Liver (tissue), 8 donors: ENCODE measurements at regions not wholly inside any gene's neighbourhood (a gene's known extent, or its start where the extent isn't known, plus 50 kb on each side); places are given as distances from the start of the nearest gene placed in this dataset.

ENCODE experiments used
- DNase-seq: peaks from one replicate; pipeline ENCODE4 v3.0.0-alpha.2; 2017; ENCODE audit warnings: low spot score
- H3K27ac ChIP-seq, 2 donors: one replicate each; pipeline ENCODE4 v1.7.0; 2013; ENCODE audit warnings: inconsistent platforms in 2 of 2, low read length in 2 of 2, control low read depth in 1 of 2, low read depth in 1 of 2, mild to moderate bottlenecking in 1 of 2
- H3K27me3 ChIP-seq, 4 donors: one replicate each; pipeline versions ENCODE4 v1.6.1 to v1.7.0; 2013; ENCODE audit warnings: low read length in 3 of 4, inconsistent platforms in 1 of 4, mild to moderate bottlenecking in 1 of 4, moderate library complexity in 1 of 4; ENCODE audit not compliant: control insufficient read depth in 4 of 4, insufficient read depth in 4 of 4
- H3K36me3 ChIP-seq, 4 donors: one replicate each; pipeline versions ENCODE4 v1.6.1 to v1.7.0; 2013; ENCODE audit warnings: low read length in 3 of 4, mild to moderate bottlenecking in 3 of 4, low read depth in 1 of 4, moderate library complexity in 1 of 4; ENCODE audit not compliant: control insufficient read depth in 4 of 4, insufficient read depth in 3 of 4
- H3K4me1 ChIP-seq, 4 donors: one replicate each; pipeline versions ENCODE4 v1.6.1 to v1.7.0; 2013; ENCODE audit warnings: low read length in 3 of 4, mild to moderate bottlenecking in 3 of 4, moderate library complexity in 1 of 4; ENCODE audit not compliant: control insufficient read depth in 4 of 4, insufficient read depth in 4 of 4
- H3K4me3 ChIP-seq, 3 donors: one replicate each; pipeline versions ENCODE4 v1.6.1 to v1.7.0; 2013; ENCODE audit warnings: low read length in 3 of 3, control low read depth in 1 of 3, low read depth in 1 of 3, mild to moderate bottlenecking in 1 of 3
- H3K9ac ChIP-seq, 2 donors: one replicate each; pipeline ENCODE4 v1.7.0; 2013; ENCODE audit warnings: low read length in 2 of 2, mild to moderate bottlenecking in 2 of 2, moderate library complexity in 2 of 2, control low read depth in 1 of 2, low read depth in 1 of 2
- H3K9me3 ChIP-seq, 4 donors: one replicate each; pipeline versions ENCODE4 v1.6.1 to v1.7.0; 2013; ENCODE audit warnings: low read length in 3 of 4; ENCODE audit not compliant: control insufficient read depth in 4 of 4
- EGR1 ChIP-seq, 2 donors: IDR thresholded peaks; 2 replicates each; pipeline ENCODE4 v1.6.1; 2016 to 2018; ENCODE audit warnings: antibody characterized with exemption in 2 of 2, low read depth in 2 of 2
- FOXA1 ChIP-seq: IDR thresholded peaks from 2 replicates; pipeline ENCODE4 v1.6.1; 2016; ENCODE audit warnings: antibody characterized with exemption
- FOXA2 ChIP-seq: IDR thresholded peaks from 2 replicates; pipeline ENCODE4 v1.6.1; 2016; ENCODE audit warnings: antibody characterized with exemption
- HNF4A ChIP-seq, 2 donors: conservative IDR thresholded peaks; 2 replicates each; pipeline ENCODE4 v1.6.1; 2016; ENCODE audit warnings: antibody characterized with exemption in 2 of 2, mild to moderate bottlenecking in 2 of 2
- JUND ChIP-seq, 2 donors: IDR thresholded peaks; 2 replicates each; pipeline ENCODE4 v1.6.1; 2016; ENCODE audit warnings: antibody characterized with exemption in 2 of 2
- NR2F2 ChIP-seq: IDR thresholded peaks from 2 replicates; pipeline ENCODE4 v1.6.1; 2016; ENCODE audit warnings: antibody characterized with exemption
- RAD21 ChIP-seq, 2 donors: IDR thresholded peaks; 2 replicates each; pipeline ENCODE4 v1.6.1; 2016; ENCODE audit warnings: antibody characterized with exemption in 2 of 2, mild to moderate bottlenecking in 2 of 2
- RXRA ChIP-seq, 2 donors: IDR thresholded peaks; 2 replicates each; pipeline ENCODE4 v1.6.1; 2017 to 2018; ENCODE audit warnings: antibody characterized with exemption in 2 of 2, mild to moderate bottlenecking in 1 of 2
- SP1 ChIP-seq: IDR thresholded peaks from 2 replicates; pipeline ENCODE4 v1.6.1; 2018; ENCODE audit warnings: antibody characterized with exemption, mild to moderate bottlenecking
- TAF1 ChIP-seq: conservative IDR thresholded peaks from 2 replicates; pipeline ENCODE4 v1.6.1; 2016; ENCODE audit warnings: antibody characterized with exemption, mild to moderate bottlenecking
- YY1 ChIP-seq: IDR thresholded peaks from 2 replicates; pipeline ENCODE4 v1.6.1; 2016; ENCODE audit warnings: antibody characterized with exemption, mild to moderate bottlenecking
- WGBS: extraction: QIAGEN DNeasy Blood & Tissue Kit; methylation state at CpG from one replicate; pipeline ENCODE4 v1.1.7; 2013; 5-methylcytosine and 5-hydroxymethylcytosine counted together
- TF ChIP-seq, protein P1 (sequence below): IDR thresholded peaks from 2 replicates; pipeline ENCODE4 v1.6.1; 2016; ENCODE audit warnings: antibody characterized with exemption
- TF ChIP-seq, protein P2 (sequence below): IDR thresholded peaks from 2 replicates; pipeline ENCODE4 v1.6.1; 2016; ENCODE audit warnings: antibody characterized with exemption
- TF ChIP-seq, protein P3 (sequence below): IDR thresholded peaks from 2 replicates; pipeline ENCODE4 v1.6.1; 2016; ENCODE audit warnings: antibody characterized with exemption
- TF ChIP-seq, protein P4 (sequence below): fragments of 150-350 bp; IDR thresholded peaks from 2 replicates; pipeline ENCODE4 v1.5.1; 2017; ENCODE audit warnings: improper control_type of control experiment, low read depth, low read length; ENCODE audit not compliant: missing input control
- TF ChIP-seq, protein P5 (sequence below): IDR thresholded peaks from 2 replicates; pipeline ENCODE4 v1.6.1; 2016; ENCODE audit warnings: antibody characterized with exemption, mild to moderate bottlenecking
- donor health status: healthy.
- donor health status: healthy.
- donor health status: healthy.
- donor health status: healthy.
- donor health status: healthy.

DNA sequence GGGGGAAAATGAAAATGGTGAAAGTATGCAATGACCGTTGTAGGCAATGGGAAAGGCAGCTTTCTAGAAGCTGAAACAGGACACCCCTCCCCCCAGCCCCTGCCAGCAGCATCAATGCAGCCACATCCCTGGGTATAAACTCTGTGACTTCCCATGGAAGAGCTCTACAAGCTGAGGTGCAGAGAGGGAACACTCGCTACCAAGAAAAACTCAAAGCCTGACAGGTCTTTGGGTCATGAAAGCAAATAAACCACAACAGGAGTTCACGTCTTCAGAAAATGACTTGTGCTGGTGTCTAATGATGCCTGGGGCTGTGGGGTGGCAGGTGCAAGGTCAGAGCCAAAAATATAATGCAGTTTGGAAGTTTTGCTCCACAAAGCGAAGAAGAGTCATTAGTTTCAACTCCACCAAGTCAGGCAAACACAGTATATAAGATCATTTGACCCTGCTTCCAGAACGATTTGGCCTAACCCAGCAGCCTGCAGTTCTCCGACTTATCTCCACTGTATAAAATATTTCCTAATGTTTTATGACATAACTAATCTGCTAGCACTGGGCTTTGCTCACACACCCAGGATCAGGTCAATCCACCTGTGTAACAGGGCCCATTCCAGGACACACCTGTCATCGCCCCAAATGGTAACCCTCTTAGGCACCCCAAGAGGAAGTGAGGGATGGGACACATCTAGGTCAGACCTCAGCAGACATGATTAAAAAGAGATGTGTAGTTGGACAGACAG, 102.1 kb downstream of the IRS2 start:
- no peak for DNase-seq
- H3K9ac ChIP-seq = peak overlapping the region; percentile 1 to 14
- H3K36me3 ChIP-seq = no peaks in the 10 kb centered on the region
- no peaks in the 10 kb centered on the region for H3K27me3 ChIP-seq
- no peak overlapping the region for H3K4me3 ChIP-seq
- 69% methylated on average over 7 of the region's 7 CpGs for WGBS
- H3K9me3 ChIP-seq = no peaks in the 10 kb centered on the region
- peaks cover 6 to 38% (median 18%) of the 10 kb centered on the region in 4 donors for H3K4me1 ChIP-seq
- peak overlapping the region; percentile 91 to 92 for H3K27ac ChIP-seq
- TF ChIP-seq JUND (IDR thresholded peaks at IDR 0.05) (no peak), EGR1 (IDR thresholded peaks at IDR 0.05; ENCODE audit: low read depth in 2 of 2) (no peak), SP1 (no peak), FOXA1 (no peak), YY1 (no peak), FOXA2 (no peak), RXRA (IDR thresholded peaks at IDR 0.05) (no peak)
- TF ChIP-seq, protein P1, sequence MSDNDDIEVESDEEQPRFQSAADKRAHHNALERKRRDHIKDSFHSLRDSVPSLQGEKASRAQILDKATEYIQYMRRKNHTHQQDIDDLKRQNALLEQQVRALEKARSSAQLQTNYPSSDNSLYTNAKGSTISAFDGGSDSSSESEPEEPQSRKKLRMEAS = no peak
- TF ChIP-seq, protein P2, sequence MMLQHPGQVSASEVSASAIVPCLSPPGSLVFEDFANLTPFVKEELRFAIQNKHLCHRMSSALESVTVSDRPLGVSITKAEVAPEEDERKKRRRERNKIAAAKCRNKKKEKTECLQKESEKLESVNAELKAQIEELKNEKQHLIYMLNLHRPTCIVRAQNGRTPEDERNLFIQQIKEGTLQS = no peak
- TF ChIP-seq, protein P3, sequence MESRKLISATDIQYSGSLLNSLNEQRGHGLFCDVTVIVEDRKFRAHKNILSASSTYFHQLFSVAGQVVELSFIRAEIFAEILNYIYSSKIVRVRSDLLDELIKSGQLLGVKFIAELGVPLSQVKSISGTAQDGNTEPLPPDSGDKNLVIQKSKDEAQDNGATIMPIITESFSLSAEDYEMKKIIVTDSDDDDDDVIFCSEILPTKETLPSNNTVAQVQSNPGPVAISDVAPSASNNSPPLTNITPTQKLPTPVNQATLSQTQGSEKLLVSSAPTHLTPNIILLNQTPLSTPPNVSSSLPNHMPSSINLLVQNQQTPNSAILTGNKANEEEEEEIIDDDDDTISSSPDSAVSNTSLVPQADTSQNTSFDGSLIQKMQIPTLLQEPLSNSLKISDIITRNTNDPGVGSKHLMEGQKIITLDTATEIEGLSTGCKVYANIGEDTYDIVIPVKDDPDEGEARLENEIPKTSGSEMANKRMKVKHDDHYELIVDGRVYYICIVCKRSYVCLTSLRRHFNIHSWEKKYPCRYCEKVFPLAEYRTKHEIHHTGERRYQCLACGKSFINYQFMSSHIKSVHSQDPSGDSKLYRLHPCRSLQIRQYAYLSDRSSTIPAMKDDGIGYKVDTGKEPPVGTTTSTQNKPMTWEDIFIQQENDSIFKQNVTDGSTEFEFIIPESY = no peak
- TF ChIP-seq, protein P4, sequence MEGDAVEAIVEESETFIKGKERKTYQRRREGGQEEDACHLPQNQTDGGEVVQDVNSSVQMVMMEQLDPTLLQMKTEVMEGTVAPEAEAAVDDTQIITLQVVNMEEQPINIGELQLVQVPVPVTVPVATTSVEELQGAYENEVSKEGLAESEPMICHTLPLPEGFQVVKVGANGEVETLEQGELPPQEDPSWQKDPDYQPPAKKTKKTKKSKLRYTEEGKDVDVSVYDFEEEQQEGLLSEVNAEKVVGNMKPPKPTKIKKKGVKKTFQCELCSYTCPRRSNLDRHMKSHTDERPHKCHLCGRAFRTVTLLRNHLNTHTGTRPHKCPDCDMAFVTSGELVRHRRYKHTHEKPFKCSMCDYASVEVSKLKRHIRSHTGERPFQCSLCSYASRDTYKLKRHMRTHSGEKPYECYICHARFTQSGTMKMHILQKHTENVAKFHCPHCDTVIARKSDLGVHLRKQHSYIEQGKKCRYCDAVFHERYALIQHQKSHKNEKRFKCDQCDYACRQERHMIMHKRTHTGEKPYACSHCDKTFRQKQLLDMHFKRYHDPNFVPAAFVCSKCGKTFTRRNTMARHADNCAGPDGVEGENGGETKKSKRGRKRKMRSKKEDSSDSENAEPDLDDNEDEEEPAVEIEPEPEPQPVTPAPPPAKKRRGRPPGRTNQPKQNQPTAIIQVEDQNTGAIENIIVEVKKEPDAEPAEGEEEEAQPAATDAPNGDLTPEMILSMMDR = no peak
- TF ChIP-seq, protein P5, sequence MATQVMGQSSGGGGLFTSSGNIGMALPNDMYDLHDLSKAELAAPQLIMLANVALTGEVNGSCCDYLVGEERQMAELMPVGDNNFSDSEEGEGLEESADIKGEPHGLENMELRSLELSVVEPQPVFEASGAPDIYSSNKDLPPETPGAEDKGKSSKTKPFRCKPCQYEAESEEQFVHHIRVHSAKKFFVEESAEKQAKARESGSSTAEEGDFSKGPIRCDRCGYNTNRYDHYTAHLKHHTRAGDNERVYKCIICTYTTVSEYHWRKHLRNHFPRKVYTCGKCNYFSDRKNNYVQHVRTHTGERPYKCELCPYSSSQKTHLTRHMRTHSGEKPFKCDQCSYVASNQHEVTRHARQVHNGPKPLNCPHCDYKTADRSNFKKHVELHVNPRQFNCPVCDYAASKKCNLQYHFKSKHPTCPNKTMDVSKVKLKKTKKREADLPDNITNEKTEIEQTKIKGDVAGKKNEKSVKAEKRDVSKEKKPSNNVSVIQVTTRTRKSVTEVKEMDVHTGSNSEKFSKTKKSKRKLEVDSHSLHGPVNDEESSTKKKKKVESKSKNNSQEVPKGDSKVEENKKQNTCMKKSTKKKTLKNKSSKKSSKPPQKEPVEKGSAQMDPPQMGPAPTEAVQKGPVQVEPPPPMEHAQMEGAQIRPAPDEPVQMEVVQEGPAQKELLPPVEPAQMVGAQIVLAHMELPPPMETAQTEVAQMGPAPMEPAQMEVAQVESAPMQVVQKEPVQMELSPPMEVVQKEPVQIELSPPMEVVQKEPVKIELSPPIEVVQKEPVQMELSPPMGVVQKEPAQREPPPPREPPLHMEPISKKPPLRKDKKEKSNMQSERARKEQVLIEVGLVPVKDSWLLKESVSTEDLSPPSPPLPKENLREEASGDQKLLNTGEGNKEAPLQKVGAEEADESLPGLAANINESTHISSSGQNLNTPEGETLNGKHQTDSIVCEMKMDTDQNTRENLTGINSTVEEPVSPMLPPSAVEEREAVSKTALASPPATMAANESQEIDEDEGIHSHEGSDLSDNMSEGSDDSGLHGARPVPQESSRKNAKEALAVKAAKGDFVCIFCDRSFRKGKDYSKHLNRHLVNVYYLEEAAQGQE = no peak

DNA sequence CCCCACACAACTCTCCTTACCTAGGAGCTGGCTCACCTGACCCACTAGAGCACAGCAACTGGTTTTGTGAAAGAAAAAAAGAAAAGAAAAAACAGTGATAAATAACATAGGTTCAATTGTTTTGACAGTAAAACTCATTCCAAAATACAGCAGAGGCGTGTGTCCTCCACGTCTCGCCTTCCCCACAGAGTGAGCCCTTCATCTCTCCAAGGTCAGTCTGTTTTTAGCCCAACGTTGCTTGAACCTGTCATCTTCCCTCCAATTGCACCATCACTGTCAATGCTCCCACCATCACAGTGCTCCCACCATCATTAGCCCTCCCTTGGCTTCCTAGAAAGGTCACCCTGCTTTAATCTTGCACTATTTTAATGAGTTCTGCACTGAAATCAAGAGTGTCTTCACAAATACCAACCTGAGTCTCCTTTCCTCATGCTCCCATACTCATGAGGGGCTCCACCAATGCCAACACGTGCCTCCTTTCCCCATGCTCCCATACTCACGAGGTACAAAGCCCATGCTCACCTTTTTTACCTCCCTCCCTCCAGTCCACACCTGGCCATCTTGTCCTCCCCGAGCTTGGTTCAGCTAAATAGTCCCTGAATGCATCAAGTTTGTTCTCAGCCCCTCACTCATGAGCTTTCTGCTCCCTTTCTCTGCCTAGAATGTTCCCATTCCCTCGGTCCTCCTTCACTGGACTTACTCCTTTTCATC, 103.7 kb downstream of the IRS2 start:
- Histone ChIP-seq H3K4me3 (no peak overlapping the region), H3K4me1 (peaks cover 6 to 29% (median 13%) of the 10 kb centered on the region in 4 donors), H3K9ac (no peak overlapping the region), H3K9me3 (no peaks in the 10 kb centered on the region), H3K36me3 (no peaks in the 10 kb centered on the region), H3K27me3 (no peaks in the 10 kb centered on the region), H3K27ac (no peak overlapping the region)
- WGBS = 91% methylated on average over 8 of the region's 8 CpGs
- no peak for DNase-seq
- no peak for TF ChIP-seq FOXA1
- no peak for TF ChIP-seq TAF1
- no peak for TF ChIP-seq RAD21 (IDR thresholded peaks at IDR 0.05)
- TF ChIP-seq, protein P4 = no peak
- TF ChIP-seq RXRA (IDR thresholded peaks at IDR 0.05) = no peak
- no peak for TF ChIP-seq HNF4A (conservative IDR thresholded peaks at IDR 0.05)
- TF ChIP-seq, protein P5 = no peak
- no peak for TF ChIP-seq NR2F2
